NCI-H146 treated with DMSO at 0.1 percent for 48 hours (cell line): ENCODE measurements at regions not wholly inside any gene's neighbourhood (a gene's known extent, or its start where the extent isn't known, plus 50 kb on each side); places are given as distances from the start of the nearest gene placed in this dataset.

Experiments used
- DNase-seq: peaks from one replicate; lab custom pipeline; 2025; ENCODE audit not compliant: unreplicated experiment; lab: John Stamatoyannopoulos, UW

DNA sequence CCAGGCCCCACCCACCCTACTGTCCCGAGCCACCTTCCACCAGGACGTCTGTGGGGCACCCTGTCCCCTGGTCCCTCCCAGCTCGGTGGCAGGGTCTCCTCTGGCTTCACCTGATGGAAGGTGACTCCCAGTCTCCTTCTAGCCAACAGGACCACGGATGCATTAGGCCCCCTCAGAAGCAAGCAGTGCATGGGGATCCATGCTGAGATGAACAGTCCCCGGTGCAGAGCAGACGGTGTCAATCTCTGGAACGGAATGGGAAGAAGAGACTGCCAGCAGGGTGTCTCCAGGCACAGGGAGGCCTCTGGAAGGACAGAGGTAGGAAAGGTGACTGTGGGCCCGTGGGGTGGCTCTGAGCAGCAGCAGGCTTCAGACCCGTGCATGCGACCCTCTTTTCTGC, 65.2 kb upstream of the FZD7 start:
- no peak for DNase-seq

- DNase-seq, result no peak
Measured at GRCh38 chr2:201969241-201969937, 64.3 kb upstream of the FZD7 start.

DNA sequence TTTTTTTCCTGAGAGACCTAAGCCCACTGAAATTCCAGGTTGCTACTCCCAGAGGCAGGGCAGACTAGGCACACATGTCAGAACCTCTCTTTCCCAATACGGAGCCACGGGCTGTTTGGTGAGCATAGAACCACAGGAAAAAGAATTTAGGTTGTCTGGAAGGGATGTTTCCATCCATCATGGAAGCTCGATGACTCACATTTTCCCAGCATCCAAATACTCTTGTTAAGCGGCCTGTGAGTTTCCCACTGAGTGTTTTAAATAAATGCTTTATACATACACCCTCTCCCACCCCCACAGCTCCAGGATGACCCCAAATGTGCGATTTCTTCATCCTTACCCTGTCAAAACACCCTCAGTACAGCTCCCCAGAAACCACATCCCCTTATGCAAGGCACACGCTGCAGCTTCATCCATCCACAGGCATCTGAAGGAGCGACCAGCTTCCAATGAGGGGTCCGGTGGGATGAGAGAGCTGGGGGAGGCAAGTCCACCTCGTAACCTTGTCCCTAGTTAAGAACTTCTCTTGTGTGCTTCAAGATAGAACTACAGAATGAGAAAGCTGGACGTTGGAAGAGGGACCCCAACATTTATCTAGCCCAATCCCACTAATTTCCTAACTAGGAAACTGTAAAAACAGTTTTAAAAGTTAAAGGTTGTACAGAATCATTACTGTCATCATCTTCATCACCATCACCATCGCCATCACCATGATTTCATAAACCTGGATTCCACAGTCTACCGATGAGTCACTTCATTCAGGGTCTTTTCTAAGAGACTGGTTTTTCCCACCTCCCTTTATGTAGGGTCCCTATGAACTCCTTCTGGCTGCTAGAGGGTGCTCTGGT, 63.5 kb upstream of the FZD7 start:
- DNase-seq, result no peak

DNA sequence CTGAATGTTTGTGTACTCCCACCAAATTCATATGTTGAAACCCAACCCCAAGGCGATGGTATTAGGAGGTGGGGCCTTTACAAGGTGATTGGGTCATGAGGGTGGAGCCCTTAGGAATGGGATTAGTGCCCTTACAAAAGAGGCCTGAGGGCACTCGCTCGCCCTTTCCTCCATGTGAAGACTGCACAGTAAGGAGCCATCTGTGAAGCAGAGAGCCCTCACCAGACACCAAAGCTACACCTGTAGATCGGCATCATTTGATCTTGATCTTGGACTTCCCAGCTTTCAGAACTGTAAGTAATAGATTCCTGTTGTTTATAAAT, 62.9 kb upstream of the FZD7 start:
- DNase-seq, result no peak

DNA sequence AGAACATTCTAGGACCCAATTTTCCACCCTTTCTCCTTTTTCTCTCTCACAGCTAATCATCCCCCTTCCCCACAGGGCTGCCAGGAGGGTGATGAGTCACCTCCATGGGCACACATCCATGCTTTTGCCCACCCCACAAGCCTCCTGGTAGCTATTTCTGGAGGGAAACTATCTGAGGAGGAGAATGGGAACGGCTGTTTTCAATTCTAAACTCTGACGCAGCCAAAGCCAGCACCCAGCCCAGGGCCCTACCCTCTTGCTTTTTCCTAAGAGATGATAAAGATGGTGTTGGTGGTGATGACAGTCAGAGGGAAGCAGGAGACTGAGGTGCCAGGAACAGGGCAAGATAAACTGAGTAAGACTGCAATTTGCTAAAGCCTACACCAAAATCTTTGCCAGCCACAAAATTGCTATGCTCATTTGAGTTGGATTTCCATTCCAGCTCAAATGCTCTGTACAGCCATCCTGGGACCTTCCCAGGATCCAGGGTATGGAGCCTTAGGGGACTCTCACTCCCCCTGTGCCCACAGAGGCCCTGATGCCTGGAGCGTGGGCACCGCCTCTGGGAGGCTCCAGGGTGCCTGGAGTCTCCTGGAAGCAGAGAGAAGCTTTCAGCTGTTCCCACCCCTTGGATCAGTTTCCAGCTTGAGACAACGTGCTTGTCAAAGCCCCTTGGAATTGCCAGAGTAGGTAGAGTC, 62.0 kb upstream of the FZD7 start:
- no peak for DNase-seq

GRCh38 chr2:201972621-201973255, 60.9 kb upstream of the FZD7 start:
- no peak for DNase-seq

GRCh38 chr2:201973305-201973928, 60.2 kb upstream of the FZD7 start:
- no peak for DNase-seq

DNA sequence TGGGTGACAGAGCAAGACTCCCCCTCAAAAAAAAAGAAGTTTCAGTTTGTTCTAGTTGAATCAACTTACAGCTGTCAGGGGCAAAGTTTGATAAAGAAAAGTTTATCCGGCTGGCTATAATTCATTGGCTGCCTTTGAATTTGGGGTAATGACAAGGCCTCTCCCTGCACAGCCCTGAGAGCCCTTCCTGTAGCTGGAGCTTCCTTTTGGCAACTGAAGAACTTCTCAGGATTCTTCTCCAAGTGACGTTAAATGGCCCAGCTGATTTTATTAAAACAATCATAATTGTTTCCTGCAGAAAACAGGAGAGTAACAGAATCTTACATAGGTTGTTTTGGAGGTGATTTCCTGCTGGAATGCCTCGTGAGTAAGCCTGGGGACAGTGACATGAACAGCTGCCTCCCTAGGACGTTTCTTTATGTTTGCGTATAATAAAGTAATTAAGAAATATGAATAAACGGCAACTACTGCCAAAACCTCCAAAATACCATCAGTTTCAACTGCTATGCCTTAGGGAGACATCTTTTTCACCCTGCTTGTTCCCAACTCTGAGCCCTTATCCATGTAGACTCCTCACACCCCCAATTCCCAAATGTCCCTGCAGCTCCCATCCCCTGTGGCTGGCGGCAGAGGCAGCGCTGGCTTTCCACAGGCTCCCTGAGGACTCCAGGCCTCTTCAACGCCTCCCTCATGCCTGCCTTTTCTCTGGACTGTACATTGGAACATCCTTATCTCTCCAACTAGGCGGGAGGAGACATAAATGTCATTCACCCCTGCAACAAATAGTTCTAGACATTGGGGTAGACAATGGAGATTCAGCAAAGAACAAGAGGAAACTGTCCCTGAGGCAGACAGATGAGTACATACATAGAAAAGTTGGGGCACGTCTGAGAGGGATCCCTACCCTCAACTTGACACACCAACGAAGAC, 59.2 kb upstream of the FZD7 start:
- DNase-seq, result no peak

DNA sequence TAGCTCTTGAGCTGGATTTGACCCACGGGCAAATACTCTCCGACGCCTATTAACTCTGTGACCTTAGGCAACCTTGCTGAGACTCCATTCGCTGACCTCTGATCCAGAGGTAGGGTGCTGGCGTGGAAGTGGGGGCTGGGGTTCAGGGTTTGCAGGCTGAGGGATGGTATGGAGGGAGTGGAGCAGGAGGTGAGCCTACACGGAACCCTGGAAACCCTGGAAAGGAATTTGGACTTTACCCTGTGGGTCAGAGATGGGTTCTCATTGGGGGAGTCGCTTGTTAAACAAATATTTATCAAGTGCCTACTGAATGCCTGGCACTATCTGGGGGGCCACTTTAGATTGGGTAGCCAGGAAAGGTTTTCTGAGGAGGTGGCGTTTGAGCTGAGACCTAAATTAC, 58.2 kb upstream of the FZD7 start:
- no peak for DNase-seq

DNA sequence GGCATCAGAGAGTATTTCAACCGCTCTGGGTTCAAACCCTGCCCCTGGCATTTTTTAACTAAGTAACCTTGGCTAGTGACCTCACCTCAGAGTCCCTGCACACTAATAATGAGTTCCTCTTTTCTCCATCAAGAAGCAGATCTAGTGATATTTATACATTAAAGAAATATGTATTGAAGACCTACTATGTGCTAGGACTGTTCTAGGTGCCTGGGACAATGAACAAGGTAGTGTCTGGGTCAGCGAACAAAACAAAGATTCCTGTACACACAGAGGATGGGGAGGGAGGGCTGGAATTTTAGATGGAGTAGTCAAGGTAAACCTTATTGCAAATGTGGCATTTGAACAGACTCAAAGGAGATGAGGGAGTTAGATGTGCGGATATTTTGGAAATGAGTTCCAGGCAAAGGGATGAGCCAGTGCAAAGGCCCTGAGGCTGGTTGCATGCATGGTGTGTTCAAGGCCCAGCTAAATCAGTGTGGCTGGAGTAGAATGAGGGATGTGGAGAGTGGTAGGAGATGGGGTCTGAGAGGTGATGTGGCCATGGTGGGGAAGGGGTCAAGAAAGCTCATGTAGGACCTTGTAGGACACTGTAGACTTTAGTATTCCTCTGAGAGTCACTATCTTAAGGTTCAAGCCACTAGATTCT, 57.6 kb upstream of the FZD7 start:
- DNase-seq, result no peak

DNA sequence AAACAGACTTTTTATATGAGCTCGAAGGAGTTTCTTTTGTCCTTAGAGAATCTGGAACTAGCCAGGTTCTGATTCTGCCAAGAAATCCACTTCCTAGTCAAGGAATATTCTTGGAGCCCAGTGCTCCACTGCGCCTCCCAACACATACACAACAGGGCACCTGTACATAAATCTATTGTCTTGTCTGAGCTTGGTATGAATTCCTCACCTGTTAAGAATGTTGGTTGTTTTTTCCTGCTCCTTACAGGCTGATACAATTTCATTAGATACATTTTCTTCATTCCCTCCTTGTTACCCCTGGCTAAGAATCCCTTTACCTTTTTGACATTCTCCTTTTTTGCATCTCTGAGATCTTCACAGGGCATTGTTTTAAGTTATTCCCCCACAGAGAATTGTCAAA, 56.0 kb upstream of the FZD7 start:
- DNase-seq, result no peak

GRCh38 chr2:201978333-201978732, 55.3 kb upstream of the FZD7 start:
- DNase-seq, result no peak

- no peak for DNase-seq
Measured at GRCh38 chr2:201978986-201979385, 54.7 kb upstream of the FZD7 start.

- no peak for DNase-seq
Measured at GRCh38 chr2:201980389-201980821, 53.2 kb upstream of the FZD7 start.

GRCh38 chr2:201980946-201981345, 52.7 kb upstream of the FZD7 start:
- no peak for DNase-seq

DNA sequence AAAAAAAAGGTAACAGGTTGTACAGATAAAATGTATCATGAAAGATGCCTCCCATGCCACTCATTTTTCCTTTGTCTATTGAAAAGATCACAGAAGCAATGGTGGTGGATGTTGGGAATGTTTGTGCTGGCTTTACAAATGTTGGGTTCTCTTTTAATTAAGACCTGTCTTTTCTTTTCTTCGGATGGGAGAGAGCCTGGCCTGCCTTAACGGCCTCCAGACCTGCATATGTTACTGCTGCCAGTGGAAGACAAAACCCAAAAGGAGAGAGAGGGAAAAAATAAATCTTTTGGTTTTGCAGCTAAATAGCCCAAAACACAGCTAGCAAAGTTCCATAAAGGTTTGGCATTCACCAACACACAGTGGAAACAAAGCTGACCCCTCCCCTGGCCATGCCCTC, 50.5 kb upstream of the FZD7 start:
- DNase-seq, result no peak

- DNase-seq, result no peak
Measured at GRCh38 chr2:201983800-201984199, 49.9 kb upstream of the FZD7 start.
